ENCODE measurements at regions not wholly inside any gene's neighbourhood (a gene's known extent, or its start where the extent isn't known, plus 50 kb on each side); places are given as distances from the start of the nearest gene placed in this dataset.
"Not testable (repeated sequence)": the region's sequence is repeated elsewhere in the genome, so short reads cannot be mapped to it uniquely, and the experiment has no call there.

DNA sequence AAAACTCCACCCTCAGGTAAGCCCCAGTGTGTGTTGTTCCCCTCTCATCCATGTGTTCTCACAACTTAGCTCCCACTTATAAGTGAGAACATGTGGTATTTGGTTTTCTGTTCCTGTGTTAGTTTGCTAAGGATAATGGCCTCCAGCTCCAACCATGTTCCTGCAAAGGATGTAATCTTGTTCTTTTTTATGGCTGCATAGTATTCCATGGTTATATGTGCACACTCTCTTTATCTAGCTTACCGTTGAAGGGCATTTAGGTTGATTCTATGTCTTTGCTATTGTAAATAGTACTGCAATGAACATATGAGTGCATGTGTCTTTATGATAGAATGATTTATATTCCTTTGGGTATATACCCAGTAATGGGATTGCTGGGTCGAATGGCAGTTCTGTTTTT lies 124.4 kb upstream of the RANBP3L start:
- DNase-seq (ENCODE audit: low spot score) = not testable (repeated sequence)

DNA sequence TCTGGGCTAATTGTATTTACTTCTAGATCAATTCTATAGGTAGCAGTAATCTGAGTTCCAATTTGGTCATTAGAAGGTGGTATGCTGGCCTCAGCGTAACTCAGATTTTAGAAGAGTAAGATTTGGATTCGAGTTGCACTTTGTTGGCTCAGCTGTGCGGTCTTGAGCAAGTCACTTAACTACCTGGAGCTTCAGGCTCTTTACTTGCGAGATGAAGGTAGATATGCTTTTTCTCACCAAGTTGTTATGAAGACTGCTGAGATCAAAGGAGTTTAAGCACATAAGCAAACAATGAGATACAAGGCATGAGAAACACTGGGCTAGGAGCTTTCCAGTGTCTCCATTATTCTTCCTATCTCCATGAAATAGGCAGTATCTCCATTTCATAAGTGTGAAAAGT lies 133.8 kb upstream of the RANBP3L start:
- no peak for DNase-seq (ENCODE audit: low spot score)

DNA sequence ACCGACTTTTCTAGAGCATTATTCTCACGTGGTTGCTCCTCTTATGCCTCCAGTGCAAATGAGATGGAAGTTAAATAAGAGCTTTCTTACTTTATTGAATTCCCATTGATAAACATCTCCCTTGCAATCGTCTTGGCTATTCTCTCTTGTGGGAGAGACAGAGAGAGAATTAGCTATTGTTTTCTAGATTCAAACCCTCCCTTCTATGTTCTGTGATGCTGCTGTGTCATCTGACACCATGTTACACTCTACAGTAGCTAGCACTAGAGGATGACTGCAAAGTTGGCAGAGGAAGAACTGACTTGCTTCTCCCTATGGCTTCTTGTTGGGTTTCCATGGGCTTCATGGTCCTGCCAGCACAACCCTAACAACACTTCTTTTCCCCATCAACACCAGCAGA lies 134.6 kb upstream of the RANBP3L start:
- DNase-seq (ENCODE audit: low spot score) = no peak

DNA sequence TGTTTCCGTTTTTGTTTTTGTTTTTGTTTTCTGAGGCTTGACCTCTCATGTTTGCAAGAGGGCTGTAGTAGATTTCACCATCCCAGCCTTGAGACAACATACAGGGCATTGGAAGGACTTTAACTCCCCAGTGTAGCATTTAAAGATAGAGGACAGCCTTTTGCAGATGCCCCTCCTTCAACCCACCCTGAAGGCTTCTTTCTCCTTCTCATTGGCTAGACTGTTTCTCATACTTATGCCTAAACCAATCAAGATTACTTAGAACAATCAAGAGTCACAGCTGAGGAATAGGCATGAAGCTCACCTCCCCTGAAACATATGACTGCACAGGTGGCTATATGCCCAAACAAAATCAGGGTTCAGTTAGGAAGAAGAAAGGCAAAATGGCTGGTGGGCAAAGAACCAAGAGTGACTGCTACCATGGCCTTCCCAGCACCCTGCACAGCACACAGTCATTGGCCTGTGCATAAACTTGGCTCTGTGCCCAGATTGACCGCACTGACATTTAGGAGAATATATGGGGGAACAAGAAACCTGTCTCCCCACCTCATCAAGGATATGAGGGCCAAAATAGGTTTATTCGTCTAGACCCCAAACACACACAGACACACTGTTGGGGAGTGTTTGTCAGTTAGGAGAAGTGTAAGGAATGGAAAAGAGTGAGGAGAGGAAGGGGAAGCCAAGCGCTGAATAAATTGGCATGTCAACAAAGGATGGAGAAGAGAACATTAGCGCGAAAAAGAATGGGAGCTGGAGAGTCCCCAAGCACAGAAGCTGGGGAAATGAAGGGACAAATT lies 137.3 kb upstream of the RANBP3L start:
- no peak for DNase-seq (ENCODE audit: low spot score)

DNA sequence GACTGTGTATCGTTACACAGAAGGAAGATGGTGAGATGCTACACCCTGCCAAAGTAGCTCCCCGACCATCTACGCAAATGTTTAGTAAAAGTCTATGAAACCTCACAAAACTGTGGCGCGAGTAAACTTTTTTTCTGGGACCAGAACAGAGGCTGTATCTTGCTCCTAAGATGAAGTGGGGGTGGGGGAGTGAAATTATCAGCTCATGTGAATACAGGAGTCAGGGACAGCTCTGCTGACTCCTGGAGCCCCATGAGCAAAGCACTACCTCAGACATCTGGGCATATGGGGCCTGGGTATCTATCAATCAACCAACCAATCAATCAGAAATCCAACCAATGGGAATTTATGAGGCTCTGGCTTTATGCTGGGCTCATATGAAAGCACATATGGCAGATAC lies 138.6 kb upstream of the RANBP3L start:
- no peak for DNase-seq (ENCODE audit: low spot score)

DNA sequence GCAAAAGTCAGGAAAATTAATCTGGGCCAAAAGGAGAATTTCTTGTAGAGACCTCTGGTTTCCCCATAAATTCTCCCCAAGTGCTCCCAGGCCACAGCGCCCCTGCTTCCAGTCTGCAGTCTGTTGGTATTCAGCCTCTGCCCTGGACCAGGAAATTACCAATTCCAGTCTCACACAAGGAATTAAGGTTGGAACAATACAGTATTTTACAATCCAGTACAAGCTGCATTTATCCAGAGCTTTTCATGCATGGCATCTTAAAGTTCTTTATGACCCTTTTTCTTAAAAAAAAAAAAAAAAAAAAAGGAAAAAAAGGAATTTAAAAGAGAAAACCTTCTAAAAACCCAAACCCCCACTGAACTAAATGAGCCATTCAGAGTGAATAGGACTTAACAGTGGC lies 139.6 kb upstream of the RANBP3L start:
- no peak for DNase-seq (ENCODE audit: low spot score)

DNA sequence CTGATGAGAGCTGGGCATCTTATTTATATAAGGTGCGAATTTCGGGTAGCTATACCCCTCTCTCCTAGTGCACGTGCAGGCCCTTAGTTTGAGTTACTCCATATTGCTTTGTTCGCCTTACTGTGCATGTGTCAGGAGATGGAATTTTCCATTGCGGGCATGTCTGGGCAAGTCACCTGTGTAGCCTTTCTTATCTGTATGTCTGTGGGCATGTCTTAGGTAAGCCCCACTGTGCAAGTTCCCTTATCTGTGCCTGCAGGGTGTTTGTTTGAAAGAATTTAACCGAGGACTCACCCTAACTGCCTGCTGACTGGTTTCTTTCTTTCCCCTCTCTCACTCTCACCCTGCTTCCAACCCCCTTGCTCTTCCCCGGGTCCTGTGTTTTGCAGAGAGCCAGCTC lies 140.7 kb upstream of the RANBP3L start:
- DNase-seq (ENCODE audit: low spot score) = no peak

DNA sequence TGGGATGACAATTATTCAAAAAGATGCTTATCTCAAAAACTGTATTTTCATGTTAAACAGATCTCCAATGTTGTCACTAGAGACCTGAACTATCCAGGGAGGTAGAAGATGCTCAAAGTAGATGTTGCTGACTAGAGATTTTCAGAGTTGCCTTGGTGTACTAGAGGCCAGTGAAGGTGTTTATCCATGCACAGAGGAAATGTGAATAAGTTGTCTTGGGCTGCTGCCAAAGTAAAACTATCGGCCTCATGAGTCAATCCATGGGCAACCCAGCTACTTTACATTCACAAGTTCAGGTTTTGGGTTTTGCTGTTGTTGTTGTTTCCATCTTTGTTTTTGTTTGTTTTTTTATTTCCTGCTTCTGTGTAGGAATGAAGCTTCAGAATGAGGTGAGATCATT lies 141.1 kb upstream of the RANBP3L start:
- no peak for DNase-seq (ENCODE audit: low spot score)

DNA sequence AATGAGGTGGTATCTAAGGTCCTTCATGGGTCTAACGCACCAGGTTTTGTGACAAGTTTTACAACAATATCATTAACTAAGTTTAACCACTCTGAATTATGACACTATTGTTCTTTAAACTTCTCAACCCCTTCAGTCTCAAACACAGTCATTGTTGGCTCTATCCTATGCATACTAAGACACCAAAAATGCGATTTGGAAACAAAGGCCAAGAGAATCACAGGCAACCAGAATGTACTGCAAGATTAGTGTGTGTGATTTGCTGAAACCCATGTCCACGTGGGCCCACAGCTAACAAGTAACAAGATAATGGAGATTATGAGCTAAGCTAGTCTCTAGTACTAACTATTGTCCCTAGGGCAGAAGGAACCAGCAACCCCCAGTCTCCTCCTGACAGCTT lies 142.2 kb upstream of the RANBP3L start:
- no peak for DNase-seq (ENCODE audit: low spot score)

DNA sequence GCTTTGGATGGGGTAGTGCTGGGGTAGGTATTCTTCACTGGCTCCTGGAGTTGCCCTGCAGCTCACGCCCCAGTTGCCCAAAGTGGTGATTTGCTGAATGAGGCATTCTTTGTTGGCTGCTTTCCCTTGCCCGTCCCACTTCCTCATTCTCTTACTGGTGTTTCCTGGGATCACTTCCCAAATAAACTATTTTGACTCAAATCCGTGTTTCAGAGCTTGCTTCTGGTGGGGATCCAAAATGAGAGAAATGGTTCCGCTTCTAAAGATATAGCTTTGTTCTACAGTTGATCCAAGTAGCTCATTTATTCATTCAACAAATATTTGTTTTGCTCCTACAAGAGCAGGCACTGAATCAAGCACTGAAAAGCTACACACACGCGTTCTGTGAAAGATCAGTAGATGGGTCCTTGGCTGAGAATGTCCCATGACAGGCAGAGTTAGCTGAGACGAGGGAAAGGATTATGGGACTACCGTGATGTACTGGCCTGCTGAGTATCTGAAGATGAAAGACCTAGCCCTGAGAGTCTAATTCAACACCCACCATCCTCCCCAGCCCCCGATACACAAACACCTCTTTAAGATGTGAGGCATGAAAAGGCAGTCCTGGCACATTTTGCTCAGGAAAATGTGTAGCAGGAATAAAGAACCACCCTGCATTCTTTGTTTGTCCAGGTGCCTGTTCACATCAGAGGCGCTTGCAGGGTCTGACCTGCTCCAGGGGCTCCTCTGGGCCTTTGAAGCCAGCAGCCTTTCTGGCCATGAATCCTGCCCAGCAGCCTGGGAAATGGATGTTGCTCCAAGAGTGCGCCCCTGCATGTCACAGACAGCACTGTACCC lies 143.1 kb upstream of the RANBP3L start:
- DNase-seq (ENCODE audit: low spot score) = no peak

DNA sequence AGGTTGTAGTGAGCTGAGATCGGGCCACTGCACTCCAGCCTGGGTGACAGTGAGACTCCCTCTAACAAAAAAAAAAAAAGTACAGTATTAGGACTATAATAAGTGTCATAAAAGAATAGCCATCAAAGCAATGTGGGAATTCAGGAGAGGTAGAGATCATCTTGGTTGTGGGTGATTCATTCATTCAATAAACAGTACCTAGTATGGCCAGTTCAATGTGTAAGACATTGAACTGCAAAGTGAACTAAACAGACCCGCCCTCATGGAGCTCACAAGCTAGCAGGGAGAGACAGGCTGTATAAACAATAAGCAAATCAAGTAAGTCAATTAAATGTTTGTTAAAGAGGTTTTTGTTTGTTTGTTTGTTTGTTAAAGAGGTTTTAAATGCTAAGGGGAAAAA lies 146.1 kb upstream of the RANBP3L start:
- no peak for DNase-seq (ENCODE audit: low spot score)

DNA sequence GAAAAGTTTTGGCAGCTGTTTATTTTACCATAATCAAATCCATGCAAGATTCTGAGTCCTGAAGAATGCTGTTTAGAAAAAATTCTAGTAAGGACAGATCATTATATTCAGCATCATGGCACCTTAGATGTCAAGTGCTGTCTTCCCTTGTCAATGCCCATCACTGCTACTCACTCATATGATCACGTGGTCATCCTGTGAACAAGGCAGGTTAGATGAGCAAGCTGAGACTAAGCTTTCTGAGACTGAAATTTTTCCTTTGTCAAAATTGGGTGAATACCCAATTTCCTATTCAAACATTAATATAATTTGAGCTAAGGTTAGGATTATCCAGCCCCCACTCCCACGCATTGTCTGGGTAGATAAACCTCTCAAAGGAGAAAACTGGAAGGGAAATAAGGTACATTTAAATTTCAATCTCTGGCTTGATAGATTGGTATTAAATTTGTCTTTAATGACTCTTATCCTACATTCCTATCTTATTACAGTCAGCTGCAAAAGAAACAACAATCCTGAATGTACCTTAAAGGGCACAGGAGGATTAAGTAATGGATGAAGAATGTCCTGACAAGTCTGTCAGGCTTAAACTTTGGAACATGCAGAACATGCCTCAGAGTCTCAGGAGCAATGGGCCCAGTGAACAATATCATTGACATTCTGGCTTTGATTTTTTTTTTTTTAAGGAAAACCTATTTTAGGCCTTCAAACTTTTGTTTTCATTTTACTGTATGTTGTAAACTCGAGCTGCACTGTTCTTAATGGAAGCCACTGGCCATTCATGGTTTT lies 148.7 kb upstream of the RANBP3L start:
- no peak for DNase-seq (ENCODE audit: low spot score)

DNA sequence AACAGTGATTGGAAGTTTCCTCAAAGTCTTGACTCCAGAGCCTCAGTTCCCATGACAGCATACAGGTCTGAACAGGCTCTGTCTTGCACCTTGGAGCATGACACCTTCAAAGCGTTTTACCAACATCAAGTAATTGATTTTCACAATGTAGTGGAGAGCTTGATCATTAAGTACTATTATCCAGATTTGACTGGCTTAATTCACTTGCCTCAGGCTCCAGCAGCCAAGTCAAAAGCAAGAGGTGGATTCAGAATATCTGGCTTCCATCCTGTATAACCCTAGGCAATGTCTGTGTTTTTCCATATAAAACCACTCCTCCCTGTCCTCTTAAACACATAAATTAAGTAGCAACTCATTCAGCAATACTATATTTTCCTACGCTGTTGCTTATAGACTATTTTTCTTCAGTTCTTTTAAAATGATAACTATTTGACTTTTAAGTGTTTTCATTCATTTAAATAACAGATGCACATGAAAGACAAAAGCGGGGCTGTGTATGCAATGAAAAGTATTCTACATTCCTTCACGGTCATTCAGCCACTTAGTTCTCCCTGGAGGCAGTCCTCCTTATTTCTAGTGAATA lies 150.8 kb upstream of the RANBP3L start:
- DNase-seq (ENCODE audit: low spot score) = no peak

DNA sequence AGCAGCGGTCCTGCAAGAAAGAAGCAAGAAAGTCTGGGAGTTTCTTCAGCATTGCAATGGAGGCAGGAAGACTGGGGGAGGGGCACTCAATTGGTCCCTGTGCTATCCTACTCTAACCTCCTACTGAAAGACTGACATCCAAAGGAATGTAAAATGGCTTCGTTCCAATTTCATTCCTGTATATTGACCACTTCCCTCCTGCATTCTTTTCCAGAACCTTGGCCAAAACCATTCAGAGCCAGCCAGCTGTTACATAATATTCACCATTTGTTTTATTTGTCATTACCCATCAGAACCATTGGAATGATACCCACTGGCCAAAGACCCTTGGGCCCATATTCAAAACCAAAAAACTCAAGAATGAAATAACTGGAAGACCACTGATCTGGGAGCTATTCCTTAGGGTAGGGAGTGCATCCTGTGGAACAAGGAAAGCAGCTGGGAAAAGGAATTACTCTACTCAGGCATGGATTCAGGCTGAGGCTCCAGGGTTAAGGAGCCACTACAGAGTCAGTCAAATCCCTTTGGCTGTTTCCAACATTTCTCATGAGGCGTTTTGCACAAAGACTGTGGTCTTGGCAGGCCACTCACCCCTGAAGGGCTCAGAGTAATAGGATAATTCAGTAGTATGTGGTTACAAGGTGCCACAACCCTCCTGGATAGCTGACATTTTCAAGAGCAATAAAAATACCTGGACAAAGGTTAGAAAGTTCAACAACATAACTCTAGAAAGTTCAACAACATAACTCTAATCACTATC lies 148.7 kb upstream of the SLC1A3 start:
- DNase-seq (ENCODE audit: low spot score) = no peak

DNA sequence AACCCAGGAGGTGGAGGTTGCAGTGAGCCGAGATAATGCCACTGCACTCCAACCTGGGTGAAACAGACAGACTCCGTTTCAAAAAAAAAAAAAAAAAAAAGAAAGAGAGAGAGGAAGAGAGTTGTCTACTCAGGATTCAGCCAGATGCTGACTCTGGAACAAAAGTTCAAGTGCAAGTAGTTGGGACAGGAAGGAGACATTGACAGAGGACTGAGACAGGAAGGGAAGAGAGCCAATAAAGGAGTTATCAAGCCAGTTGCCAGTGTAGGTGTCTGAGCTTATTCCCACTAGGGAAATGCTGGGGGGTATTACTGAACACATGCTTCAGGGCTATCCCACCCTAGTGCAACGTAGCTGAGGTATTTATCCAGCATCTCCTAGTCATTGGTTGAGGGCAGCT lies 147.7 kb upstream of the SLC1A3 start:
- no peak for DNase-seq (ENCODE audit: low spot score)

DNA sequence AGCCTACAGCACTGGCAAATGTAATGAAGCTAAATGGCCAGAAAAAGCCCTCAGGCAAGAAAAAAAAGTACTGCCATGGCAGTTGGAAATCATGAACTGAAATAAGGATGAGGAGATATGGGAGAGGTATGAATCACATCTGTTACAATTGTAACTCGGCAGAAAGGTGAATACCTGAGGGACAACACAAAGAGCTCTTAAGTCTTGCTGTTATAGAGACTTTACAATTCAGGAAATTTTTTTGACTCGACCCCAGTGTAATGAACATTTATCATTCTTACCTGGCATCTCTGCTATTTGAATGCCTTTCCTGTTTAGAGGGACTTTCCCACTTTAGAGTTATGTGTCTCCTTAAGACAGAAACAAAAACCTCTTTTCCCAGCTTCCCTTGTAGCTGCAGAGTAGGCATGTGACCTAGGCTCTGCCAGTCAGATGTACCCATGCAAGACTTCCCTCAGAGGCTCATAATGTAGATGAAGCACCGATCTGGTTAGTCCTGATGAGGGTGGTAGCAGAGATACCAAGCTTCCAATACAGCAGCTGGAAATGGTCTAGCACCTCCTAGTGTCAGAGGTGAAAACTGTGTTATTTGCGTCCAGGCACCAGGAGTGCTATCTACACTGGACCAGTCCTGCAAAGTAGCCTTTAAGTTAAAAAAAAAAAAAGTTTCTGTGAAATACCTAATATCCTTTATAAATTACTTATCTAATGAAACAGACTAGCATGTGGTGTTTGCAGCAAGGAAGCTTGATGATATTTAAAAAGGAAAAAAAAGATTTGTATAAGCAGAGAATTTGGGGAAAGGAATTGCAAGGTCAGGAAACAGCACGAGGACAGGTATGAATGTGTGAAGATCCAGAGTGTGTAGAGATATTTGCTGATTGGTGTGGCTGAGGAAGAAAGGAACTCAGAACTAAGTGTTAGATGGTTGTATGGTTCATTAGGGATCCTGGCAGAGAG lies 146.9 kb upstream of the SLC1A3 start:
- no peak for DNase-seq (ENCODE audit: low spot score)

DNA sequence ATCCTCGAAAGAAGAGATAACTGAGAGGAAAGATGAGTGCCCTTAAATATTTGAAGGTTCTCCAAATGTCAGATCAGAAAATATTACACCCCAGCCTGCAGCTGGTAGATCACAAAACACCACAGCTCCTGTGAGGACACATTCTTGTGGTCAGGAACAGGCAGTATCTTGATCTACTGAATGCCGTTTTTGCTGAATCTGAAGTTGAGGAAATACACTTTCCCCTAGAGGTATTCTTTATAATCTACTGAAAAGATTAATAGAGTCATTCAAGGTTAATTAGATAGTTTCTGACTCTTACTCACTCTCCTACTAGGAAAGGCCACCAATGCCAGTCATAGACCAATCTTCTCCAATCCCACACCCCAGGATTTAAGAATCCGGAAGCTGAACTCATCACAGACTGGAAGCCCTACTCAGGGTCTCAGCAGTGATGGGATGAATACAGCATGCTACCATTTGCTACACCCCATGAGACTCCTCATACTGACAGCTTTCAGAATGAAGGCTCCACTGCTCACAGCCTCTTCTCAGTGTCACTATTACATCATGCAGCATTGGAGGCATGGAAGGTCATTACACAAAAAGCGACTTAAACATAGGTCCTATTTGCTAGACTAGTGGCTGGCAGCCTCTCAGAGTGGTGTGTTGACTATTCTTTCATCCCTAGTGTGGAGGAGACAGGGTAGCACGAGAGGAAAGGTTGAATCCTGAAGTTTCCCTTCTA lies 143.9 kb upstream of the SLC1A3 start:
- no peak for DNase-seq (ENCODE audit: low spot score)

DNA sequence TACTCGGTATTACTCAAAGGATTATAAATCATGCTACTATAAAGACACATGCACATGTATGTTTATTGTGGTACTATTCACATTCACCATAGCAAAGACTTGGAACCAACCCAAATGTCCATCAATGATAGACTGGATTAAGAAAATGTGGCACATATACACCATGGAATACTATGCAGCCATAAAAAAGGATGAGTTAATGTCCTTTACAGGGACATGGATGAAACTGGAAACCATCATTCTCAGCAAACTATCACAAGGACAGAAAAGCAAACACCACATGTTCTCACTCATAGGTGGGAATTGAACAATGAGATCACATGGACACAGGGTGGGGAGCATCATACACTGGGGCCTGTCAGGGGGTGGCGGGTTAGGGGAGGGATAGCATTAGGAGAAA lies 130.5 kb upstream of the SLC1A3 start:
- not testable (repeated sequence) for DNase-seq (ENCODE audit: low spot score)

DNA sequence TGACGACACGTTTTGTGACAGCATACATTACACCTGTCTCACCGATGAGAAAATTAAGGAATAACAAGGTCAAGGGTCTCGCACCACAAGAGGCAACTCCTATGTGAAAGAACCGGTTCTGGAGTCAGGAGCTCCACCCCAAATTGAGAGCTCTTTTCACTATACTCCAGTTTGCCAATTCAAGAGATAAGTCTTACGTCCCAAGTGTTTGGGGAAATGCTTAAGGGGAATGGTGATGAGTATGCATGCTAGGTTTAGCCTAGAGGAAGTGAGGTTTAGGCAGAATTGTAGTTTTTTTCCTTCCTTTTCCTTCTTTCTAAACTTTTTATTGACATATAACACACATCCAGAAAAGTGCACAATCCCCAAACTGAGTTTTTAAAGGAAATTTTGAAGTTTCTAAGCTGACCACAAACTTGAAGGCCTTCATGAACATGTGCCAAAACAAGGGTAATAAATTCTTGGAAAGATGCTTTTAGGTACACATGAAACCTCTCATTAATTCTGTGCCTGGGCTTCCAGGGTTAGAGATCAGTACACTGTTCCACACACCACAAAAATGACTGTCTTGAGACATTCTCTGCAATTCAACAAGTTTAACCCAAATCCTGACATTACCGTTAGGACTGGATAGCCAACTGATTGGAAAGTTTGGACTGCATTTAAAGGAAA lies 127.6 kb upstream of the SLC1A3 start:
- no peak for DNase-seq (ENCODE audit: low spot score)

Measured in COLO829 (cell line).